Right atrium auricular region (tissue), 2 donors: ENCODE measurements at regions not wholly inside any gene's neighbourhood (a gene's known extent, or its start where the extent isn't known, plus 50 kb on each side); places are given as distances from the start of the nearest gene placed in this dataset.
"Not testable (repeated sequence)": the region's sequence is repeated elsewhere in the genome, so short reads cannot be mapped to it uniquely, and the experiment has no call there.

ENCODE experiments used
- DNase-seq: peaks from one replicate; pipeline ENCODE4 v3.0.0-alpha.2; 2019; ENCODE audit warnings: low spot score
- H3K27ac ChIP-seq, 2 donors: fragments of 200-600 bp; sonication (generic); 1 replicate in 1 of 2; 2 replicates in 1 of 2; pipeline ENCODE4 v1.5.1; 2016 to 2019
- H3K27me3 ChIP-seq, 2 donors: fragments of 200-600 bp; sonication (generic); one replicate each; pipeline versions ENCODE4 v1.5.1 to v1.6.0; 2017 to 2019
- H3K36me3 ChIP-seq: fragments of 200-600 bp; sonication (generic); one replicate; pipeline ENCODE4 v1.5.1; 2016
- H3K4me1 ChIP-seq, 2 donors: fragments of 200-600 bp; sonication (generic); one replicate each; pipeline versions ENCODE4 v1.5.1 to v1.6.0; 2017 to 2019
- H3K4me3 ChIP-seq, 2 donors: fragments of 200-600 bp; sonication (generic); 1 replicate in 1 of 2; 2 replicates in 1 of 2; pipeline ENCODE4 v1.5.1; 2017 to 2019; ENCODE audit warnings: mild to moderate bottlenecking in 1 of 2, moderate library complexity in 1 of 2
- H3K9me3 ChIP-seq, 2 donors: fragments of 200-600 bp; sonication (generic); one replicate each; pipeline ENCODE4 v1.5.1; 2019
- CTCF ChIP-seq, 2 donors: fragments of 200-600 bp; sonication (generic); IDR thresholded peaks; one replicate each; pipeline ENCODE4 v1.5.1; 2019; ENCODE audit warnings: antibody characterized with exemption in 2 of 2

- no peak for TF ChIP-seq CTCF (IDR thresholded peaks at IDR 0.05)
- Histone ChIP-seq H3K4me3 (no peak overlapping the region), H3K27ac (no peak overlapping the region), H3K9me3 (no peaks in the 10 kb centered on the region), H3K36me3 (no peaks in the 10 kb centered on the region), H3K4me1 (no peaks in the 10 kb centered on the region), H3K27me3 (no peaks in the 10 kb centered on the region)
- DNase-seq = no peak
These were observed 255.6 kb downstream of the LHFPL1 start for GRCh38 chrX:112424166-112424565.

- no peaks in the 10 kb centered on the region for H3K36me3 ChIP-seq
- TF ChIP-seq CTCF (IDR thresholded peaks at IDR 0.05) = no peak
- DNase-seq = no peak
These were observed 288.4 kb downstream of the LHFPL1 start for GRCh38 chrX:112391313-112391712.

GRCh38 chrX:112381649-112382298 is 298.0 kb downstream of the LHFPL1 start:
- H3K27me3 ChIP-seq, DNase-seq, H3K27ac ChIP-seq, H3K9me3 ChIP-seq, H3K36me3 ChIP-seq, H3K4me3 ChIP-seq, H3K4me1 ChIP-seq: not testable (repeated sequence)

More at GRCh38 chrX:112391313-112391712, 288.4 kb downstream of the LHFPL1 start:
- H3K4me3 ChIP-seq = no peak overlapping the region
- no peaks in the 10 kb centered on the region for H3K9me3 ChIP-seq
- no peak overlapping the region for H3K27ac ChIP-seq
- no peaks in the 10 kb centered on the region for H3K4me1 ChIP-seq
- H3K27me3 ChIP-seq = no peaks in the 10 kb centered on the region

GRCh38 chrX:112380541-112381278 is 298.1 kb upstream of the TRPC5 start:
- H3K27ac ChIP-seq = no peak overlapping the region
- no peaks in the 10 kb centered on the region for H3K27me3 ChIP-seq
- H3K4me3 ChIP-seq = no peak overlapping the region
- no peak for DNase-seq
- no peaks in the 10 kb centered on the region for H3K4me1 ChIP-seq
- no peaks in the 10 kb centered on the region for H3K36me3 ChIP-seq
- no peaks in the 10 kb centered on the region for H3K9me3 ChIP-seq
- TF ChIP-seq CTCF (IDR thresholded peaks at IDR 0.05) = no peak

GRCh38 chrX:112377481-112377880 is 294.9 kb upstream of the TRPC5 start:
- no peaks in the 10 kb centered on the region for H3K27me3 ChIP-seq
- H3K27ac ChIP-seq = no peak overlapping the region
- H3K4me1 ChIP-seq = no peaks in the 10 kb centered on the region
- H3K9me3 ChIP-seq = no peaks in the 10 kb centered on the region
- no peak for DNase-seq
- H3K36me3 ChIP-seq = no peaks in the 10 kb centered on the region
- TF ChIP-seq CTCF (IDR thresholded peaks at IDR 0.05) = no peak
- no peak overlapping the region for H3K4me3 ChIP-seq

GRCh38 chrX:112368371-112368770 is 285.8 kb upstream of the TRPC5 start:
- no peak for DNase-seq
- Histone ChIP-seq H3K27me3 (no peaks in the 10 kb centered on the region), H3K36me3 (no peaks in the 10 kb centered on the region), H3K4me1 (no peaks in the 10 kb centered on the region), H3K27ac (no peak overlapping the region), H3K9me3 (no peaks in the 10 kb centered on the region), H3K4me3 (no peak overlapping the region)
- TF ChIP-seq CTCF (IDR thresholded peaks at IDR 0.05) = peak in 1 of 2 donors; percentile 29
